Gastrocnemius medialis (tissue), 4 donors: ENCODE measurements at regions not wholly inside any gene's neighbourhood (a gene's known extent, or its start where the extent isn't known, plus 50 kb on each side); places are given as distances from the start of the nearest gene placed in this dataset.

Experiments
- POLR2A ChIP-seq, 2 donors: fragments of 450-650 bp; IDR thresholded peaks; one replicate each; pipeline ENCODE4 v1.6.1; 2017; ENCODE audit warnings: antibody characterized with exemption in 2 of 2, mild to moderate bottlenecking in 2 of 2, moderate library complexity in 2 of 2
- TF ChIP-seq, protein P1 (sequence below), 5 experiments: fragments of 450-650 bp in 3 of 5; fragments of 200-600 bp in 2 of 5; sonication (generic) in 2 of 5; IDR thresholded peaks in 4 of 5; conservative IDR thresholded peaks in 1 of 5; 1 replicate in 4 of 5; 2 replicates in 1 of 5; pipeline ENCODE4 v1.5.1; 2016 to 2019; ENCODE audit warnings: antibody characterized with exemption in 5 of 5, mild to moderate bottlenecking in 3 of 5, moderate library complexity in 3 of 5

DNA sequence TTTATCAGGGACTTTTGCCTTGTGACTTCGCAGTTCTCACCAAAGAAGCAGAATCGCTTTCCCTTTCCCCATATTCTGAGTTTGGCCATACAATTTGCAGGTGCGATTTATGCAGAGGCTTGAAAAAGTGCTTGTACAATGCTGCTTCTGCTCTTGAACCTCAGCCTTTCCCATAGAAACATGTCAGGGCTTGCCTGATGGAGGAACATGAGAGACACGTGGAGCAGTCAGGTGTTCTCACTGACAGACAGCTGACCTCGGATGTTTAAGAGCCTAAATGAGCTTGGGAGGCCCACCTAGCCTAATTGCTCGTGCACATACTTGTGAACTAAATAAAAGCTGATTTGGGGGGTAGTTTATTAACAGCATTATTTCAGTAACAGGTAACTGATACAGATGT lies 290.0 kb downstream of the S1PR1 start:
- TF ChIP-seq, protein P1, sequence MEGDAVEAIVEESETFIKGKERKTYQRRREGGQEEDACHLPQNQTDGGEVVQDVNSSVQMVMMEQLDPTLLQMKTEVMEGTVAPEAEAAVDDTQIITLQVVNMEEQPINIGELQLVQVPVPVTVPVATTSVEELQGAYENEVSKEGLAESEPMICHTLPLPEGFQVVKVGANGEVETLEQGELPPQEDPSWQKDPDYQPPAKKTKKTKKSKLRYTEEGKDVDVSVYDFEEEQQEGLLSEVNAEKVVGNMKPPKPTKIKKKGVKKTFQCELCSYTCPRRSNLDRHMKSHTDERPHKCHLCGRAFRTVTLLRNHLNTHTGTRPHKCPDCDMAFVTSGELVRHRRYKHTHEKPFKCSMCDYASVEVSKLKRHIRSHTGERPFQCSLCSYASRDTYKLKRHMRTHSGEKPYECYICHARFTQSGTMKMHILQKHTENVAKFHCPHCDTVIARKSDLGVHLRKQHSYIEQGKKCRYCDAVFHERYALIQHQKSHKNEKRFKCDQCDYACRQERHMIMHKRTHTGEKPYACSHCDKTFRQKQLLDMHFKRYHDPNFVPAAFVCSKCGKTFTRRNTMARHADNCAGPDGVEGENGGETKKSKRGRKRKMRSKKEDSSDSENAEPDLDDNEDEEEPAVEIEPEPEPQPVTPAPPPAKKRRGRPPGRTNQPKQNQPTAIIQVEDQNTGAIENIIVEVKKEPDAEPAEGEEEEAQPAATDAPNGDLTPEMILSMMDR (IDR thresholded peaks at IDR 0.05 in 4 of 5, conservative IDR thresholded peaks at IDR 0.05 in 1 of 5): no peak
- no peak for TF ChIP-seq POLR2A (IDR thresholded peaks at IDR 0.05)
